SK-N-SH (cell line): ENCODE measurements at regions not wholly inside any gene's neighbourhood (a gene's known extent, or its start where the extent isn't known, plus 50 kb on each side); places are given as distances from the start of the nearest gene placed in this dataset.

Experiments used
- EZH2phosphoT487 ChIP-seq: fragments of 200-600 bp; sonication (generic); IDR thresholded peaks from 2 replicates; pipeline ENCODE4 v1.6.1; 2017; ENCODE audit warnings: low read depth, mixed run types, mild to moderate bottlenecking, antibody characterized with exemption, moderate library complexity, borderline replicate concordance
- RAD21 ChIP-seq: IDR thresholded peaks from 2 replicates; pipeline ENCODE4 v1.6.1; 2012; ENCODE audit warnings: mild to moderate bottlenecking, low read length
- RFX5 ChIP-seq: IDR thresholded peaks from 2 replicates; pipeline ENCODE4 v1.6.1; 2012; ENCODE audit warnings: mild to moderate bottlenecking, improper control_type of control experiment, low read length
- YY1 ChIP-seq: IDR thresholded peaks from 2 replicates; pipeline ENCODE4 v1.4.0; 2012; ENCODE audit warnings: low read depth, mild to moderate bottlenecking
- TF ChIP-seq, protein P1 (sequence below): fragments of 200-600 bp; sonication (generic); IDR thresholded peaks from 2 replicates; pipeline ENCODE4 v1.6.1; 2017; ENCODE audit warnings: antibody characterized with exemption, mild to moderate bottlenecking, moderate library complexity
- TF ChIP-seq, protein P2 (sequence below): IDR thresholded peaks from 2 replicates; pipeline ENCODE4 v1.4.0; 2012; ENCODE audit warnings: low read depth
- TF ChIP-seq, protein P3 (sequence below): IDR thresholded peaks from 2 replicates; pipeline ENCODE4 v1.6.1; 2012; ENCODE audit warnings: mild to moderate bottlenecking, low read depth, low read length, moderate library complexity

DNA sequence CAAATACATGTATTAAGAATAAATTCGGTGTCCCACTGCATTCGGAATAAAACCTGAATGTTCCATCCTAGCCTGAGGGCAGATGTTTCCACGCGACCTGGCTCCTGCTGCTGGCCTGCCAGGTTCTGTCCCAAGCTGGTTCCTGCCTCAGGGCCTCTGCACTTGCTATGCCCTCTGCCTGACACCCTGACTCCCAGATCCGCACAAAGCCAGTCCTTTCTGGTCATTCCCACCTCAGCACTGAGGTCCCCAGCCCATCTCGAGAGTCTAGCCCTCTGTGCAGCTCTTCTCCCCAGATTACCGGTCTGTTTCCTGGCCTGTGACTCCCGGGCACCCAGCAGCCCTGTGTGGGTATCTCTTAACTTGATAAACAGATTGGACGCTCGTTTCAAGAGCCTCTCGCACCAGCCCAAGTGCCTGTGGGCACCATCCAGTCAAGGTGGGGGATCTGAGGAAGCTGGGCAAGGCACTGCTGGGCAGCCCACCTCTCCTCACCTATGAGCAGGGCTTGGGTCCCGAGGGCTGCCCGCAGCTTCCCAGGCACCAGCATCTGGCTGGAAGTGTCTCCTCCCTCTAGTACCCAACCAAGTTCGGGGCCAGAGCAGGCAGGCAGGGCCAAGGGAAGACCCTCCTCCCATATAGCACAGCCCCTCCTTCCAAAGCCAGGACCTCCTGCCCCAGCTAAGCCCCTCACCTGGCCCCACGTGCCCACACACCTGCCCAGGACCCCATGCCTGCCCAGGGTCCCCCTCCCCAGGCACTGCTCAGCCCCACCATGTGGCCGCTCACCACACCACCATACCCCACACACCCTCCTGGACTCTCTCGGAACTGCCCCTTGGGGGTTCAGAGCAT, 132.2 kb downstream of the NCOR2 start:
- no peak for TF ChIP-seq YY1
- TF ChIP-seq, protein P1, sequence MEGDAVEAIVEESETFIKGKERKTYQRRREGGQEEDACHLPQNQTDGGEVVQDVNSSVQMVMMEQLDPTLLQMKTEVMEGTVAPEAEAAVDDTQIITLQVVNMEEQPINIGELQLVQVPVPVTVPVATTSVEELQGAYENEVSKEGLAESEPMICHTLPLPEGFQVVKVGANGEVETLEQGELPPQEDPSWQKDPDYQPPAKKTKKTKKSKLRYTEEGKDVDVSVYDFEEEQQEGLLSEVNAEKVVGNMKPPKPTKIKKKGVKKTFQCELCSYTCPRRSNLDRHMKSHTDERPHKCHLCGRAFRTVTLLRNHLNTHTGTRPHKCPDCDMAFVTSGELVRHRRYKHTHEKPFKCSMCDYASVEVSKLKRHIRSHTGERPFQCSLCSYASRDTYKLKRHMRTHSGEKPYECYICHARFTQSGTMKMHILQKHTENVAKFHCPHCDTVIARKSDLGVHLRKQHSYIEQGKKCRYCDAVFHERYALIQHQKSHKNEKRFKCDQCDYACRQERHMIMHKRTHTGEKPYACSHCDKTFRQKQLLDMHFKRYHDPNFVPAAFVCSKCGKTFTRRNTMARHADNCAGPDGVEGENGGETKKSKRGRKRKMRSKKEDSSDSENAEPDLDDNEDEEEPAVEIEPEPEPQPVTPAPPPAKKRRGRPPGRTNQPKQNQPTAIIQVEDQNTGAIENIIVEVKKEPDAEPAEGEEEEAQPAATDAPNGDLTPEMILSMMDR: no peak
- no peak for TF ChIP-seq EZH2phosphoT487
- TF ChIP-seq, protein P2, sequence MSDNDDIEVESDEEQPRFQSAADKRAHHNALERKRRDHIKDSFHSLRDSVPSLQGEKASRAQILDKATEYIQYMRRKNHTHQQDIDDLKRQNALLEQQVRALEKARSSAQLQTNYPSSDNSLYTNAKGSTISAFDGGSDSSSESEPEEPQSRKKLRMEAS: no peak
- no peak for TF ChIP-seq RAD21
- TF ChIP-seq, protein P3, sequence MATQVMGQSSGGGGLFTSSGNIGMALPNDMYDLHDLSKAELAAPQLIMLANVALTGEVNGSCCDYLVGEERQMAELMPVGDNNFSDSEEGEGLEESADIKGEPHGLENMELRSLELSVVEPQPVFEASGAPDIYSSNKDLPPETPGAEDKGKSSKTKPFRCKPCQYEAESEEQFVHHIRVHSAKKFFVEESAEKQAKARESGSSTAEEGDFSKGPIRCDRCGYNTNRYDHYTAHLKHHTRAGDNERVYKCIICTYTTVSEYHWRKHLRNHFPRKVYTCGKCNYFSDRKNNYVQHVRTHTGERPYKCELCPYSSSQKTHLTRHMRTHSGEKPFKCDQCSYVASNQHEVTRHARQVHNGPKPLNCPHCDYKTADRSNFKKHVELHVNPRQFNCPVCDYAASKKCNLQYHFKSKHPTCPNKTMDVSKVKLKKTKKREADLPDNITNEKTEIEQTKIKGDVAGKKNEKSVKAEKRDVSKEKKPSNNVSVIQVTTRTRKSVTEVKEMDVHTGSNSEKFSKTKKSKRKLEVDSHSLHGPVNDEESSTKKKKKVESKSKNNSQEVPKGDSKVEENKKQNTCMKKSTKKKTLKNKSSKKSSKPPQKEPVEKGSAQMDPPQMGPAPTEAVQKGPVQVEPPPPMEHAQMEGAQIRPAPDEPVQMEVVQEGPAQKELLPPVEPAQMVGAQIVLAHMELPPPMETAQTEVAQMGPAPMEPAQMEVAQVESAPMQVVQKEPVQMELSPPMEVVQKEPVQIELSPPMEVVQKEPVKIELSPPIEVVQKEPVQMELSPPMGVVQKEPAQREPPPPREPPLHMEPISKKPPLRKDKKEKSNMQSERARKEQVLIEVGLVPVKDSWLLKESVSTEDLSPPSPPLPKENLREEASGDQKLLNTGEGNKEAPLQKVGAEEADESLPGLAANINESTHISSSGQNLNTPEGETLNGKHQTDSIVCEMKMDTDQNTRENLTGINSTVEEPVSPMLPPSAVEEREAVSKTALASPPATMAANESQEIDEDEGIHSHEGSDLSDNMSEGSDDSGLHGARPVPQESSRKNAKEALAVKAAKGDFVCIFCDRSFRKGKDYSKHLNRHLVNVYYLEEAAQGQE: no peak
- TF ChIP-seq RFX5: no peak
